ENCODE measurements at regions not wholly inside any gene's neighbourhood (a gene's known extent, or its start where the extent isn't known, plus 50 kb on each side); places are given as distances from the start of the nearest gene placed in this dataset.

DNA sequence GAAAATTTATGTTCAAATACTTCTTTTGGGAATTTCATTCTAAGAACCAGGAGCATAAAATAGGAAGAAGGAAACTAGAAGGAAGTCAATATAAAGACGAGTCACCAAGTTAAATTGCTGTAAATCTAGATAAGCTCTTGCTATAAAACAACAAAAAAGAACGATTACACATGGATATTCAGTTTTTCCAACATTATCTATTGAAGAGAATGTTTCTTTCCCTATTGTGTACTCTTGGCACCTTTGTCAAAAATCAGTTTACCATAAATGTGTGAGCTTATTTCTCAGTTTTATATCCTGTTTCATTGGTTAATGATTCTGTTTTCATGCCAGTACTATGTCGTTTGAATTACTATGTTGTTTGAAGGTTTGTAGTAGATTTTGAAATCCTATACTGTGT lies 536.3 kb upstream of the MKI67 start:
- no peaks in the 10 kb centered on the region for H3K9me1 ChIP-seq (ENCODE audit: control insufficient read depth, insufficient read depth, low read length)
- H3K4me1 ChIP-seq (replicated peaks in 1 of 2; ENCODE audit: control insufficient read depth in 2 of 2, insufficient read depth in 2 of 2, low read length in 2 of 2): no peaks in the 10 kb centered on the region
- no peak for ATAC-seq
- H3K27me3 ChIP-seq (ENCODE audit: control insufficient read depth in 2 of 2, insufficient read depth in 2 of 2, low read length in 2 of 2): no peaks in the 10 kb centered on the region
- 10% methylated on average over 3 of the region's 3 CpGs for WGBS (ENCODE audit: insufficient coverage, low coverage, missing lambda C conversion rate)
- intact Hi-C loops (cut with micrococcal nuclease) (no loop called here), in situ Hi-C loops (cut with MboI) (no loop called here)
- no TSS peak for BruUV-seq (replicated peaks)
- 0 out of 2 replicates have a peak, but pooled peaks cover 2% of the 10 kb centered on the region for H3K9me3 ChIP-seq (replicated peaks; ENCODE audit: control insufficient read depth, insufficient read depth, low read depth, low read length)
- ChIA-PET CTCF (ENCODE audit: low intra/inter-chr PET ratio) (no interaction called here), POLR2A (no interaction called here)
- no peak overlapping the region for H2AFZ ChIP-seq (ENCODE audit: low read depth, low read length)
- no peak overlapping the region for H3K4me2 ChIP-seq (ENCODE audit: insufficient read depth, low read length)
- no peak overlapping the region for H3K27ac ChIP-seq (ENCODE audit: extremely low read depth, low read depth, low read length)
- H3K36me3 ChIP-seq (ENCODE audit: control insufficient read depth, insufficient read depth, low read length): no peaks in the 10 kb centered on the region
- no peak for DNase-seq (ENCODE audit: extremely low read depth in 1 of 4, low spot score in 3 of 4)
- no peak overlapping the region for H3K4me3 ChIP-seq
- H3K79me2 ChIP-seq (ENCODE audit: control insufficient read depth, insufficient read depth, low read length): no peaks in the 10 kb centered on the region
- H4K20me1 ChIP-seq (replicated peaks; ENCODE audit: control insufficient read depth, insufficient read depth, low read length): no peaks in the 10 kb centered on the region
- FAIRE-seq: no peak
- H3K9ac ChIP-seq (ENCODE audit: insufficient read depth in 1 of 2, low read depth in 2 of 2, low read length in 2 of 2): no peak overlapping the region
- TF ChIP-seq ZBED1 (IDR thresholded peaks at IDR 0.05): no peak
- TF ChIP-seq MYNN (IDR thresholded peaks at IDR 0.05): no peak
- TF ChIP-seq MYNN (CRISPR knock-in tag; IDR thresholded peaks at IDR 0.05): no peak
- TF ChIP-seq PCBP1 (IDR thresholded peaks at IDR 0.05; ENCODE audit: low read depth, low read length, poor library complexity, severe bottlenecking): no peak
- TF ChIP-seq, protein P1, sequence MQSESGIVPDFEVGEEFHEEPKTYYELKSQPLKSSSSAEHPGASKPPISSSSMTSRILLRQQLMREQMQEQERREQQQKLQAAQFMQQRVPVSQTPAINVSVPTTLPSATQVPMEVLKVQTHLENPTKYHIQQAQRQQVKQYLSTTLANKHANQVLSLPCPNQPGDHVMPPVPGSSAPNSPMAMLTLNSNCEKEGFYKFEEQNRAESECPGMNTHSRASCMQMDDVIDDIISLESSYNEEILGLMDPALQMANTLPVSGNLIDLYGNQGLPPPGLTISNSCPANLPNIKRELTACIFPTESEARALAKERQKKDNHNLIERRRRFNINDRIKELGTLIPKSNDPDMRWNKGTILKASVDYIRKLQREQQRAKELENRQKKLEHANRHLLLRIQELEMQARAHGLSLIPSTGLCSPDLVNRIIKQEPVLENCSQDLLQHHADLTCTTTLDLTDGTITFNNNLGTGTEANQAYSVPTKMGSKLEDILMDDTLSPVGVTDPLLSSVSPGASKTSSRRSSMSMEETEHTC (IDR thresholded peaks at IDR 0.05): no peak
- TF ChIP-seq, protein P2, sequence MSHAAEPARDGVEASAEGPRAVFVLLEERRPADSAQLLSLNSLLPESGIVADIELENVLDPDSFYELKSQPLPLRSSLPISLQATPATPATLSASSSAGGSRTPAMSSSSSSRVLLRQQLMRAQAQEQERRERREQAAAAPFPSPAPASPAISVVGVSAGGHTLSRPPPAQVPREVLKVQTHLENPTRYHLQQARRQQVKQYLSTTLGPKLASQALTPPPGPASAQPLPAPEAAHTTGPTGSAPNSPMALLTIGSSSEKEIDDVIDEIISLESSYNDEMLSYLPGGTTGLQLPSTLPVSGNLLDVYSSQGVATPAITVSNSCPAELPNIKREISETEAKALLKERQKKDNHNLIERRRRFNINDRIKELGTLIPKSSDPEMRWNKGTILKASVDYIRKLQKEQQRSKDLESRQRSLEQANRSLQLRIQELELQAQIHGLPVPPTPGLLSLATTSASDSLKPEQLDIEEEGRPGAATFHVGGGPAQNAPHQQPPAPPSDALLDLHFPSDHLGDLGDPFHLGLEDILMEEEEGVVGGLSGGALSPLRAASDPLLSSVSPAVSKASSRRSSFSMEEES (CRISPR knock-in tag; IDR thresholded peaks at IDR 0.05): no peak
- no peak for TF ChIP-seq DMBX1 (CRISPR knock-in tag; IDR thresholded peaks at IDR 0.05; ENCODE audit: borderline replicate concordance)
- TF ChIP-seq NCOA2 (IDR thresholded peaks at IDR 0.05; ENCODE audit: partially characterized antibody in 2 of 2): no peak
- TF ChIP-seq ZNF780A (CRISPR knock-in tag; IDR thresholded peaks at IDR 0.05): no peak
- TF ChIP-seq, protein P3, sequence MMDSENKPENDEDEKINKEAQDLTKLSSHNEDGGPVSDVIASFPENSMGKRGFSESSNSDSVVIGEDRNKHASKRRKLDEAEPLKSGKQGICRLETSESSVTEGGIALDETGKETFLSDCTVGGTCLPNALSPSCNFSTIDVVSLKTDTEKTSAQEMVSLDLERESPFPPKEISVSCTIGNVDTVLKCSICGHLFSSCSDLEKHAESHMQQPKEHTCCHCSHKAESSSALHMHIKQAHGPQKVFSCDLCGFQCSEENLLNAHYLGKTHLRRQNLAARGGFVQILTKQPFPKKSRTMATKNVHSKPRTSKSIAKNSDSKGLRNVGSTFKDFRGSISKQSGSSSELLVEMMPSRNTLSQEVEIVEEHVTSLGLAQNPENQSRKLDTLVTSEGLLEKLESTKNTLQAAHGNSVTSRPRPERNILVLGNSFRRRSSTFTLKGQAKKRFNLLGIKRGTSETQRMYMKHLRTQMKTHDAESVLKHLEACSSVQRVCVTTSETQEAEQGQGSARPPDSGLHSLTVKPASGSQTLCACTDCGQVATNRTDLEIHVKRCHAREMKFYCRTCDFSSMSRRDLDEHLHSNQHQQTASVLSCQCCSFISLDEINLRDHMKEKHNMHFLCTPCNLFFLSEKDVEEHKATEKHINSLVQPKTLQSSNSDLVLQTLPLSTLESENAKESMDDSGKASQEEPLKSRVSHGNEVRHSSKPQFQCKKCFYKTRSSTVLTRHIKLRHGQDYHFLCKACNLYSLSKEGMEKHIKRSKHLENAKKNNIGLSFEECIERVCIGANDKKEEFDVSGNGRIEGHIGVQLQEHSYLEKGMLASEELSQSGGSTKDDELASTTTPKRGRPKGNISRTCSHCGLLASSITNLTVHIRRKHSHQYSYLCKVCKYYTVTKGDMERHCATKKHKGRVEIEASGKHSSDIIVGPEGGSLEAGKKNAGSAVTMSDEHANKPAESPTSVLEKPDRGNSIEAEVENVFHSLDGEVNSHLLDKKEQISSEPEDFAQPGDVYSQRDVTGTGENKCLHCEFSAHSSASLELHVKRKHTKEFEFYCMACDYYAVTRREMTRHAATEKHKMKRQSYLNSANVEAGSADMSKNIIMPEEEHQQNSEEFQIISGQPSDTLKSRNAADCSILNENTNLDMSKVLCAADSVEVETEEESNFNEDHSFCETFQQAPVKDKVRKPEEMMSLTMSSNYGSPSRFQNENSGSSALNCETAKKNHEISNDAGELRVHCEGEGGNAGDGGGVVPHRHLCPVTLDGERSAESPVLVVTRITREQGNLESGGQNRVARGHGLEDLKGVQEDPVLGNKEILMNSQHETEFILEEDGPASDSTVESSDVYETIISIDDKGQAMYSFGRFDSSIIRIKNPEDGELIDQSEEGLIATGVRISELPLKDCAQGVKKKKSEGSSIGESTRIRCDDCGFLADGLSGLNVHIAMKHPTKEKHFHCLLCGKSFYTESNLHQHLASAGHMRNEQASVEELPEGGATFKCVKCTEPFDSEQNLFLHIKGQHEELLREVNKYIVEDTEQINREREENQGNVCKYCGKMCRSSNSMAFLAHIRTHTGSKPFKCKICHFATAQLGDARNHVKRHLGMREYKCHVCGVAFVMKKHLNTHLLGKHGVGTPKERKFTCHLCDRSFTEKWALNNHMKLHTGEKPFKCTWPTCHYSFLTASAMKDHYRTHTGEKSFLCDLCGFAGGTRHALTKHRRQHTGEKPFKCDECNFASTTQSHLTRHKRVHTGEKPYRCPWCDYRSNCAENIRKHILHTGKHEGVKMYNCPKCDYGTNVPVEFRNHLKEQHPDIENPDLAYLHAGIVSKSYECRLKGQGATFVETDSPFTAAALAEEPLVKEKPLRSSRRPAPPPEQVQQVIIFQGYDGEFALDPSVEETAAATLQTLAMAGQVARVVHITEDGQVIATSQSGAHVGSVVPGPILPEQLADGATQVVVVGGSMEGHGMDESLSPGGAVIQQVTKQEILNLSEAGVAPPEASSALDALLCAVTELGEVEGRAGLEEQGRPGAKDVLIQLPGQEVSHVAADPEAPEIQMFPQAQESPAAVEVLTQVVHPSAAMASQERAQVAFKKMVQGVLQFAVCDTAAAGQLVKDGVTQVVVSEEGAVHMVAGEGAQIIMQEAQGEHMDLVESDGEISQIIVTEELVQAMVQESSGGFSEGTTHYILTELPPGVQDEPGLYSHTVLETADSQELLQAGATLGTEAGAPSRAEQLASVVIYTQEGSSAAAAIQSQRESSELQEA (IDR thresholded peaks at IDR 0.05; ENCODE audit: low read depth): no peak
- TF ChIP-seq GATAD2B (IDR thresholded peaks at IDR 0.05; ENCODE audit: borderline replicate concordance): no peak
- no peak for TF ChIP-seq SIX5 (IDR thresholded peaks at IDR 0.05; ENCODE audit: borderline replicate concordance in 1 of 2, insufficient read depth in 1 of 2, low read depth in 1 of 2, low read length in 2 of 2)
- TF ChIP-seq JUND (IDR thresholded peaks at IDR 0.05; ENCODE audit: borderline replicate concordance, low read depth, low read length): no peak
- TF ChIP-seq JUND (tag; IDR thresholded peaks at IDR 0.05; ENCODE audit: borderline replicate concordance, low read depth, low read length): no peak

Measured in K562 (cell line).